ENCODE measurements at regions not wholly inside any gene's neighbourhood (a gene's known extent, or its start where the extent isn't known, plus 50 kb on each side); places are given as distances from the start of the nearest gene placed in this dataset.

DNA sequence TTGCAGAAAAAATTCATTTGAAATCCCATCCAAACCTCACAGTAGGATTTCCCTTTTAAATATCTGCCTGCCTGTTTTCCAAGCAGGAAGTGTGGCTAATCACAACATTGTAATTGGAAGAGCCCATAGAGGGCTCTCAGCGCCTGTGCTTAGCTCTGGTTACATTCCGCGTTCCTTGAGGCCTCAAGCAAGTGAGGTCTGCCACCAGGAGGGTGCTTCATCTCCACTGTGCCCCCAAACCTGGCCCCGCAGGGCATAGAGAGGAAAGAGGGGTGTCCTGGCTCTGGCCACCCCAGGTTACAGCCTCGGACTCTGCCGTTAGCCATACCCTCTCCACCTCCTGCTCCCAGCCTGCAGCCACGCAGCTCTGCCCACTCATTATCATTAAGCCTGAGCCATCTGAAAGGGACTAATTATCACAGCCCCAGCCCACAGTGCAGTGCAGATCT lies 214.8 kb downstream of the SP3 start:
- no peak overlapping the region for H3K27ac ChIP-seq (ENCODE audit: low read depth, low read length)
- POLR2A ChIA-PET (ENCODE audit: partially characterized antibody): interaction anchor here (1.1 kb wide), 1 partner anchor 149 kb away, joined by 3 read pairs; no protein-coding TSS in a partner anchor
- 0 out of 2 replicates have a peak overlapping the region, but pooled peaks have one; percentile 18 for H2AFZ ChIP-seq (ENCODE audit: low read length)

More for the DNA sequence above, 214.8 kb downstream of the SP3 start:
- Histone ChIP-seq H3K9me3 (ENCODE audit: insufficient read depth in 2 of 2, low read depth in 1 of 2, low read length in 1 of 2) (no peaks in the 10 kb centered on the region), H3K4ac (replicated peaks; ENCODE audit: insufficient read length, low read depth, low read length) (peak overlapping the region; percentile 13), H3K14ac (ENCODE audit: insufficient read length) (no peak overlapping the region), H2BK12ac (ENCODE audit: low read depth, low read length) (peak overlapping the region; percentile 95), H2BK20ac (ENCODE audit: low read length) (peak overlapping the region; percentile 72; the same call in 1 of the 2 replicates), H3K27me3 (replicated peaks in 1 of 4; ENCODE audit: control insufficient read depth in 3 of 4, extremely low read depth in 1 of 4, insufficient read depth in 3 of 4, low read length in 3 of 4) (no peaks in the 10 kb centered on the region), H2AK5ac (ENCODE audit: low read depth, low read length) (peak overlapping the region; percentile 76), H3K18ac (ENCODE audit: extremely low read depth, low read length) (no peak overlapping the region; the same call in 1 of the 2 replicates), H3K56ac (replicated peaks; ENCODE audit: insufficient read length, low read depth, low read length) (no peak overlapping the region), H2BK5ac (ENCODE audit: low read depth, low read length) (peak overlapping the region; percentile 29; the same call in 1 of the 2 replicates), H2BK120ac (replicated peaks; ENCODE audit: low read depth, low read length) (peak overlapping the region; percentile 60), H3K79me1 (ENCODE audit: low read depth, low read length) (no peaks in the 10 kb centered on the region), H3K4me2 (ENCODE audit: insufficient read depth in 1 of 2, low read depth in 2 of 2, low read length in 2 of 2) (peak overlapping the region; percentile 15 to 27), H4K5ac (ENCODE audit: insufficient read length, low read depth, low read length) (peak overlapping the region; percentile 1), H4K8ac (ENCODE audit: extremely low read depth, insufficient read depth, low read length) (no peak overlapping the region), H3K79me2 (ENCODE audit: control insufficient read depth in 1 of 2, insufficient read depth in 2 of 2, low read length in 2 of 2) (no peaks in the 10 kb centered on the region), H3K23ac (ENCODE audit: insufficient read length) (no peak overlapping the region), H3K9ac (replicated peaks in 1 of 4; ENCODE audit: extremely low read depth in 1 of 4, low read depth in 3 of 4, low read length in 3 of 4) (no peak overlapping the region), H3K23me2 (ENCODE audit: low read depth, low read length) (no peaks in the 10 kb centered on the region), H4K91ac (replicated peaks; ENCODE audit: insufficient read length, low read length) (peak overlapping the region; percentile 88), H2BK15ac (ENCODE audit: low read length) (0 out of 2 replicates have a peak overlapping the region, but pooled peaks have one; percentile 21), H3K36me3 (ENCODE audit: control insufficient read depth in 2 of 4, insufficient read depth in 4 of 4, low read length in 3 of 4) (no peaks in the 10 kb centered on the region), H4K20me1 (replicated peaks in 1 of 2; ENCODE audit: control insufficient read depth in 1 of 2, insufficient read depth in 2 of 2, low read length in 2 of 2) (no peaks in the 10 kb centered on the region), H3K4me1 (replicated peaks in 1 of 4; ENCODE audit: control insufficient read depth in 3 of 4, insufficient read depth in 4 of 4, low read length in 3 of 4) (peaks cover 7 to 29% (median 16%) of the 10 kb centered on the region in 4 experiments), H3K4me3 (ENCODE audit: extremely low read depth in 1 of 4, insufficient read depth in 2 of 4, low read depth in 3 of 4, low read length in 4 of 4) (0 out of 8 replicates have a peak overlapping the region, but pooled peaks of 1 of the 4 experiments have one; percentile 8)
- 25% methylated on average over 7 of the region's 7 CpGs; no CpG with 5 or more reads in 1 of the 2 experiments for WGBS, 2 experiments (ENCODE audit: extremely low coverage in 1 of 2, insufficient coverage in 1 of 2, insufficient read length in 1 of 2, insufficient replicate concordance in 2 of 2, low coverage in 1 of 2, low lambda C conversion rate in 2 of 2, missing lambda C conversion rate in 1 of 2)
- DNase-seq (ENCODE audit: low read depth in 1 of 2, low spot score in 2 of 2) (no peak), FAIRE-seq (no peak)
- CTCF ChIA-PET (ENCODE audit: partially characterized antibody): interaction anchor here (0.6 to 1.7 kb wide), 13 partner anchors 57 to 713 kb away, joined by 3 to 5 read pairs (median 4); no protein-coding TSS in a partner anchor
- TF ChIP-seq, protein P1, sequence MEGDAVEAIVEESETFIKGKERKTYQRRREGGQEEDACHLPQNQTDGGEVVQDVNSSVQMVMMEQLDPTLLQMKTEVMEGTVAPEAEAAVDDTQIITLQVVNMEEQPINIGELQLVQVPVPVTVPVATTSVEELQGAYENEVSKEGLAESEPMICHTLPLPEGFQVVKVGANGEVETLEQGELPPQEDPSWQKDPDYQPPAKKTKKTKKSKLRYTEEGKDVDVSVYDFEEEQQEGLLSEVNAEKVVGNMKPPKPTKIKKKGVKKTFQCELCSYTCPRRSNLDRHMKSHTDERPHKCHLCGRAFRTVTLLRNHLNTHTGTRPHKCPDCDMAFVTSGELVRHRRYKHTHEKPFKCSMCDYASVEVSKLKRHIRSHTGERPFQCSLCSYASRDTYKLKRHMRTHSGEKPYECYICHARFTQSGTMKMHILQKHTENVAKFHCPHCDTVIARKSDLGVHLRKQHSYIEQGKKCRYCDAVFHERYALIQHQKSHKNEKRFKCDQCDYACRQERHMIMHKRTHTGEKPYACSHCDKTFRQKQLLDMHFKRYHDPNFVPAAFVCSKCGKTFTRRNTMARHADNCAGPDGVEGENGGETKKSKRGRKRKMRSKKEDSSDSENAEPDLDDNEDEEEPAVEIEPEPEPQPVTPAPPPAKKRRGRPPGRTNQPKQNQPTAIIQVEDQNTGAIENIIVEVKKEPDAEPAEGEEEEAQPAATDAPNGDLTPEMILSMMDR (IDR thresholded peaks at IDR 0.05; ENCODE audit: control extremely low read depth in 1 of 3, insufficient read depth in 1 of 3, low read depth in 1 of 3, low read length in 3 of 3): peak in 1 of 3 experiments; percentile 12; a peak in 2 of 4 replicates
- TF ChIP-seq TEAD4 (IDR thresholded peaks at IDR 0.05; ENCODE audit: low read depth, low read length) (0 out of 2 replicates have a peak, but pooled peaks have one; percentile 12), RAD21 (IDR thresholded peaks at IDR 0.05 in 1 of 2, conservative IDR thresholded peaks at IDR 0.05 in 1 of 2; ENCODE audit: low read depth in 2 of 2, low read length in 2 of 2) (peak; percentile 32 to 54; a peak in 3 of 4 replicates), ASH2L (IDR thresholded peaks at IDR 0.05; ENCODE audit: low read length) (peak; percentile 21), FOSL1 (IDR thresholded peaks at IDR 0.05; ENCODE audit: insufficient read depth, low read depth, low read length) (no peak)
